Natural killer cell (primary cell): ENCODE measurements at regions not wholly inside any gene's neighbourhood (a gene's known extent, or its start where the extent isn't known, plus 50 kb on each side); places are given as distances from the start of the nearest gene placed in this dataset.

ENCODE experiments used
- ATAC-seq, 3 donors: fragments of 150-1000 bp in 2 of 3; fragments of 200-7000 bp in 1 of 3; cut with Tn5 transposase; 1 replicate in 1 of 3; 2 replicates in 2 of 3; pipeline ENCODE4 v1.10.0; 2021; ENCODE audit warnings: mild to moderate bottlenecking in 2 of 3, moderate library complexity in 2 of 3
- DNase-seq, 2 donors: peaks; one replicate each; pipeline versions ENCODE4 v3.0.0 to v3.0.0-alpha.2; 2013 to 2021; ENCODE audit warnings: mixed read lengths in 1 of 2
- H3K27ac ChIP-seq: one replicate; pipeline ENCODE4 v1.5.1; 2013; ENCODE audit warnings: mild to moderate bottlenecking, low read length
- H3K27me3 ChIP-seq: one replicate; pipeline ENCODE4 v1.6.1; 2013; ENCODE audit warnings: low read length; ENCODE audit not compliant: control insufficient read depth, insufficient read depth
- H3K36me3 ChIP-seq: one replicate; pipeline ENCODE4 v1.6.1; 2013; ENCODE audit warnings: low read length; ENCODE audit not compliant: control insufficient read depth, insufficient read depth
- H3K4me1 ChIP-seq: one replicate; pipeline ENCODE4 v1.6.1; 2013; ENCODE audit warnings: low read length; ENCODE audit not compliant: control insufficient read depth, insufficient read depth
- H3K4me3 ChIP-seq: one replicate; pipeline ENCODE4 v1.5.1; 2013; ENCODE audit warnings: low read length
- H3K9me3 ChIP-seq: one replicate; pipeline ENCODE4 v1.6.1; 2013; ENCODE audit warnings: low read length; ENCODE audit not compliant: control insufficient read depth, insufficient read depth
- H3K27ac Mint-ChIP-seq, 2 donors: one replicate each; pipeline ENCODE4 v1.8.0; 2022; ENCODE audit warnings: mild to moderate bottlenecking in 2 of 2, mixed read lengths in 2 of 2, moderate library complexity in 1 of 2
- H3K27me3 Mint-ChIP-seq, 2 donors: one replicate each; pipeline ENCODE4 v1.8.0; 2022; ENCODE audit warnings: low read depth in 2 of 2, mixed read lengths in 2 of 2
- H3K36me3 Mint-ChIP-seq: one replicate; pipeline ENCODE4 v1.8.0; 2022; ENCODE audit warnings: mixed read lengths
- H3K4me1 Mint-ChIP-seq, 2 donors: one replicate each; pipeline ENCODE4 v1.8.0; 2022; ENCODE audit warnings: mixed read lengths in 2 of 2
- H3K4me3 Mint-ChIP-seq: one replicate; pipeline ENCODE4 v1.8.0; 2022; ENCODE audit warnings: mild to moderate bottlenecking, moderate library complexity, mixed read lengths
- H3K9me3 Mint-ChIP-seq, 2 donors: one replicate each; pipeline ENCODE4 v1.8.0; 2022; ENCODE audit warnings: mixed read lengths in 2 of 2
- WGBS: methylation state at CpG from one replicate; pipeline ENCODE4 v1.1.7; 2013; ENCODE audit warnings: missing lambda C conversion rate; ENCODE audit not compliant: insufficient coverage; 5-methylcytosine and 5-hydroxymethylcytosine counted together
- intact Hi-C: fragments of 100-400 bp; cut with micrococcal nuclease; formaldehyde crosslinking; loops from one replicate; pipeline ENCODE4 v1.14.2; 2022
- TF ChIP-seq, protein P1 (sequence below): fragments of 200-600 bp; IDR thresholded peaks from one replicate; pipeline ENCODE4 v1.8.0; 2022; ENCODE audit warnings: antibody characterized with exemption

DNA sequence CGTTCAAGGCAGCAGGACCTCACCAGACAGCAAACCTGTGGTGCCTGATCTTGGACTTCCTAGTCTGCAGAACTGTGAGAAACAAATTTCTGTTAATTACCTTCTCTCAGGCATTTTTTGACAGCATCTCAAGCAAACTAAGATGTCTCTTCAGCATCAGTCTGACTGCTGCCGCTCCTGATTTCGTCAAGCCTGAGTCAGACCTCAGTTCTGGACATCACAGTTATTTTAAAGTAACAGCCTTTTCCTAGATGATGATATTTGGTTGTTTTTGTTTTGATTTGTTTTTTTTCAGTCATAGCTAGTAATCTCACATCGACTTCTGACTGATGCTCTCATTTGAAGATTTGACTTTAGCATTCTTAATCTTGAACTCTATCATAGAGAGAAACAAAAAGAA is 71.9 kb downstream of the BLID start:
- Histone ChIP-seq H3K27ac (no peak overlapping the region), H3K9me3 (no peaks in the 10 kb centered on the region), H3K27me3 (no peaks in the 10 kb centered on the region), H3K4me3 (no peak overlapping the region), H3K4me1 (no peaks in the 10 kb centered on the region), H3K36me3 (no peaks in the 10 kb centered on the region)
- TF ChIP-seq, protein P1, sequence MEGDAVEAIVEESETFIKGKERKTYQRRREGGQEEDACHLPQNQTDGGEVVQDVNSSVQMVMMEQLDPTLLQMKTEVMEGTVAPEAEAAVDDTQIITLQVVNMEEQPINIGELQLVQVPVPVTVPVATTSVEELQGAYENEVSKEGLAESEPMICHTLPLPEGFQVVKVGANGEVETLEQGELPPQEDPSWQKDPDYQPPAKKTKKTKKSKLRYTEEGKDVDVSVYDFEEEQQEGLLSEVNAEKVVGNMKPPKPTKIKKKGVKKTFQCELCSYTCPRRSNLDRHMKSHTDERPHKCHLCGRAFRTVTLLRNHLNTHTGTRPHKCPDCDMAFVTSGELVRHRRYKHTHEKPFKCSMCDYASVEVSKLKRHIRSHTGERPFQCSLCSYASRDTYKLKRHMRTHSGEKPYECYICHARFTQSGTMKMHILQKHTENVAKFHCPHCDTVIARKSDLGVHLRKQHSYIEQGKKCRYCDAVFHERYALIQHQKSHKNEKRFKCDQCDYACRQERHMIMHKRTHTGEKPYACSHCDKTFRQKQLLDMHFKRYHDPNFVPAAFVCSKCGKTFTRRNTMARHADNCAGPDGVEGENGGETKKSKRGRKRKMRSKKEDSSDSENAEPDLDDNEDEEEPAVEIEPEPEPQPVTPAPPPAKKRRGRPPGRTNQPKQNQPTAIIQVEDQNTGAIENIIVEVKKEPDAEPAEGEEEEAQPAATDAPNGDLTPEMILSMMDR: no peak
- 93% methylated on average over 2 of the region's 4 CpGs for WGBS
- Mint-ChIP-seq H3K36me3 (no peaks in the 10 kb centered on the region), H3K4me3 (no peak overlapping the region), H3K4me1 (no peaks in the 10 kb centered on the region), H3K9me3 (no peaks in the 10 kb centered on the region), H3K27ac (no peak overlapping the region), H3K27me3 (peaks cover 10 to 15% of the 10 kb centered on the region in 2 donors)
- DNase-seq (no peak), ATAC-seq (no peak)
- intact Hi-C loops: no loop called here

- ATAC-seq (no peak), DNase-seq (no peak)
- TF ChIP-seq, protein P1: no peak
- 56% methylated on average over 4 of the region's 7 CpGs for WGBS
- Histone ChIP-seq H3K9me3 (no peaks in the 10 kb centered on the region), H3K27ac (no peak overlapping the region), H3K4me3 (no peak overlapping the region), H3K36me3 (no peaks in the 10 kb centered on the region), H3K4me1 (no peaks in the 10 kb centered on the region), H3K27me3 (no peaks in the 10 kb centered on the region)
- H3K4me3 Mint-ChIP-seq: no peak overlapping the region
- no peaks in the 10 kb centered on the region for H3K4me1 Mint-ChIP-seq
- no peaks in the 10 kb centered on the region for H3K36me3 Mint-ChIP-seq
- intact Hi-C loops: no loop called here
- peaks cover 12 to 15% of the 10 kb centered on the region in 2 donors for H3K27me3 Mint-ChIP-seq
- H3K27ac Mint-ChIP-seq: no peak overlapping the region
- no peaks in the 10 kb centered on the region for H3K9me3 Mint-ChIP-seq
These were observed 73.0 kb downstream of the BLID start for GRCh38 chr11:122042981-122043380.

GRCh38 chr11:122040464-122040863 is 75.6 kb downstream of the BLID start:
- ATAC-seq: no peak
- Mint-ChIP-seq H3K36me3 (no peaks in the 10 kb centered on the region), H3K27ac (no peak overlapping the region), H3K9me3 (no peaks in the 10 kb centered on the region), H3K4me3 (no peak overlapping the region), H3K27me3 (peaks cover 15 to 22% of the 10 kb centered on the region in 2 donors), H3K4me1 (no peaks in the 10 kb centered on the region)
- Histone ChIP-seq H3K9me3 (no peaks in the 10 kb centered on the region), H3K4me3 (no peak overlapping the region), H3K27ac (no peak overlapping the region), H3K27me3 (no peaks in the 10 kb centered on the region), H3K4me1 (no peaks in the 10 kb centered on the region), H3K36me3 (no peaks in the 10 kb centered on the region)
- 29% methylated on average over 6 of the region's 6 CpGs for WGBS
- TF ChIP-seq, protein P1: no peak
- intact Hi-C loops: no loop called here
- no peak for DNase-seq

DNA sequence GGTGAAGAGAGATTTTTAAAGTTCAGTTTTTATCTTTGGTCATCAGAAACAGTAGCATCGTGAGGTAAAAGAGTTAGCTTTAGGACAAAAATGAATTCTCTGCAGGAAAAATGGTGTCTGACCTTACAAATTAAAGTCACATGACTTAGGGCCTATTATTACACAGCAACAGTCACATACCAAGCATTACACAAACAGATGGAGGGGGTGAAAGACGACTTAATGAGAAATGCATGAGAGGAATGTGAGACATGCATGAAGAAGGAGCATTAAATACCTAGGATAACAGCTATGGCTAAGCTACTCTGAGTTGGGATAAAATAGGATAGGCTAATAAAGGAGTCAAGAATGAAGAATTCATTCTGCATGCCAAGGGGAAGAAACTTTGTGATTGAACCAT is 77.5 kb downstream of the BLID start:
- TF ChIP-seq, protein P1: no peak
- intact Hi-C loops: no loop called here
- Histone ChIP-seq H3K27ac (no peak overlapping the region), H3K4me1 (no peaks in the 10 kb centered on the region), H3K4me3 (no peak overlapping the region), H3K9me3 (no peaks in the 10 kb centered on the region), H3K36me3 (no peaks in the 10 kb centered on the region), H3K27me3 (no peaks in the 10 kb centered on the region)
- H3K36me3 Mint-ChIP-seq: no peaks in the 10 kb centered on the region
- no peak overlapping the region for H3K4me3 Mint-ChIP-seq
- H3K27me3 Mint-ChIP-seq: peaks cover 18 to 22% of the 10 kb centered on the region in 2 donors
- ATAC-seq (no peak), DNase-seq (no peak)
- 43% methylated on average over 1 of the region's 2 CpGs for whole genome bisulfite sequencing
- no peaks in the 10 kb centered on the region for H3K4me1 Mint-ChIP-seq
- no peak overlapping the region for H3K27ac Mint-ChIP-seq
- H3K9me3 Mint-ChIP-seq: no peaks in the 10 kb centered on the region
